ENCODE measurements at regions not wholly inside any gene's neighbourhood (a gene's known extent, or its start where the extent isn't known, plus 50 kb on each side); places are given as distances from the start of the nearest gene placed in this dataset.

GRCh38 chr10:28812384-28813372, 135.4 kb downstream of the BAMBI start:
- no peak for TF ChIP-seq POLR2A (IDR thresholded peaks at IDR 0.05; ENCODE audit: low read depth, low read length)
- no peak for DNase-seq (ENCODE audit: insufficient read length, low spot score)
- FAIRE-seq, result no peak

- no peak for FAIRE-seq
- no peak for DNase-seq (ENCODE audit: insufficient read length, low spot score)
- no peak for TF ChIP-seq POLR2A (IDR thresholded peaks at IDR 0.05; ENCODE audit: low read depth, low read length)
These were observed 138.4 kb downstream of the BAMBI start for GRCh38 chr10:28815681-28816080.

- FAIRE-seq (no peak), DNase-seq (ENCODE audit: insufficient read length, low spot score) (no peak)
- no peak for TF ChIP-seq POLR2A (IDR thresholded peaks at IDR 0.05; ENCODE audit: low read depth, low read length)
These were observed 145.6 kb downstream of the BAMBI start for GRCh38 chr10:28822719-28823464.

GRCh38 chr10:28823501-28824075, 146.3 kb downstream of the BAMBI start:
- no peak for DNase-seq (ENCODE audit: insufficient read length, low spot score)
- no peak for TF ChIP-seq POLR2A (IDR thresholded peaks at IDR 0.05; ENCODE audit: low read depth, low read length)
- FAIRE-seq, result no peak

GRCh38 chr10:28833313-28833712, 156.0 kb downstream of the BAMBI start:
- DNase-seq (ENCODE audit: insufficient read length, low spot score), result no peak
- TF ChIP-seq POLR2A (IDR thresholded peaks at IDR 0.05; ENCODE audit: low read depth, low read length), result no peak
- no peak for FAIRE-seq

GRCh38 chr10:28836435-28836743, 159.1 kb downstream of the BAMBI start:
- DNase-seq (ENCODE audit: insufficient read length, low spot score) (no peak), FAIRE-seq (no peak)
- TF ChIP-seq POLR2A (IDR thresholded peaks at IDR 0.05; ENCODE audit: low read depth, low read length), result no peak

- DNase-seq (ENCODE audit: insufficient read length, low spot score), result no peak
- no peak for FAIRE-seq
- no peak for TF ChIP-seq POLR2A (IDR thresholded peaks at IDR 0.05; ENCODE audit: low read depth, low read length)
These were observed 160.5 kb downstream of the BAMBI start for GRCh38 chr10:28837613-28838390.

- FAIRE-seq (no peak), DNase-seq (ENCODE audit: insufficient read length, low spot score) (no peak)
- no peak for TF ChIP-seq POLR2A (IDR thresholded peaks at IDR 0.05; ENCODE audit: low read depth, low read length)
These were observed 161.6 kb downstream of the BAMBI start for GRCh38 chr10:28838908-28839307.

- FAIRE-seq (no peak), DNase-seq (ENCODE audit: insufficient read length, low spot score) (no peak)
- TF ChIP-seq POLR2A (IDR thresholded peaks at IDR 0.05; ENCODE audit: low read depth, low read length), result no peak
These were observed 162.3 kb downstream of the BAMBI start for GRCh38 chr10:28839600-28840007.

GRCh38 chr10:28840202-28840601, 162.9 kb downstream of the BAMBI start:
- no peak for TF ChIP-seq POLR2A (IDR thresholded peaks at IDR 0.05; ENCODE audit: low read depth, low read length)
- DNase-seq (ENCODE audit: insufficient read length, low spot score), result no peak
- no peak for FAIRE-seq

- no peak for TF ChIP-seq POLR2A (IDR thresholded peaks at IDR 0.05; ENCODE audit: low read depth, low read length)
- DNase-seq (ENCODE audit: insufficient read length, low spot score) (no peak), FAIRE-seq (no peak)
These were observed 163.7 kb downstream of the BAMBI start for GRCh38 chr10:28840971-28841370.

- DNase-seq (ENCODE audit: insufficient read length, low spot score) (no peak), FAIRE-seq (no peak)
- no peak for TF ChIP-seq POLR2A (IDR thresholded peaks at IDR 0.05; ENCODE audit: low read depth, low read length)
These were observed 164.3 kb downstream of the BAMBI start for GRCh38 chr10:28841625-28842024.

GRCh38 chr10:28842321-28842720, 165.0 kb downstream of the BAMBI start:
- FAIRE-seq, result no peak
- TF ChIP-seq POLR2A (IDR thresholded peaks at IDR 0.05; ENCODE audit: low read depth, low read length), result no peak
- DNase-seq (ENCODE audit: insufficient read length, low spot score), result no peak

Data from H54 (cell line).